Astrocyte of the cerebellum (primary cell): ENCODE measurements at regions not wholly inside any gene's neighbourhood (a gene's known extent, or its start where the extent isn't known, plus 50 kb on each side); places are given as distances from the start of the nearest gene placed in this dataset.

ENCODE experiments used
- DNase-seq: peaks from one replicate; pipeline ENCODE4 v3.0.0-alpha.2; 2011; ENCODE audit warnings: low read depth
- H3K4me3 ChIP-seq: 2 replicates; pipeline ENCODE4 v1.5.1; 2011; ENCODE audit warnings: mild to moderate bottlenecking, low read depth, low read length, moderate library complexity
- CTCF ChIP-seq: IDR thresholded peaks from 2 replicates; pipeline ENCODE4 v1.5.1; 2012; ENCODE audit warnings: low read length, low read depth, moderate library complexity, mild to moderate bottlenecking; ENCODE audit errors: missing control alignments
- in situ Hi-C: cut with HindIII; loops from 2 replicates; pipeline ENCODE4 v1.10.0; 2017; ENCODE audit warnings: low sequenced_read_pairs

GRCh38 chr15:89385596-89386331 is 51.1 kb upstream of the POLG start:
- H3K4me3 ChIP-seq: no peak overlapping the region
- in situ Hi-C loops: no loop called here
- TF ChIP-seq CTCF: no peak
- DNase-seq: peak; percentile 85
